ENCODE measurements at regions not wholly inside any gene's neighbourhood (a gene's known extent, or its start where the extent isn't known, plus 50 kb on each side); places are given as distances from the start of the nearest gene placed in this dataset.

- DNase-seq (ENCODE audit: low read depth): no peak
Observed at GRCh38 chr14:101179691-101180211, 276.2 kb upstream of the RTL1 start.

GRCh38 chr14:101181446-101182313, 278.2 kb upstream of the RTL1 start:
- DNase-seq (ENCODE audit: low read depth): no peak

DNA sequence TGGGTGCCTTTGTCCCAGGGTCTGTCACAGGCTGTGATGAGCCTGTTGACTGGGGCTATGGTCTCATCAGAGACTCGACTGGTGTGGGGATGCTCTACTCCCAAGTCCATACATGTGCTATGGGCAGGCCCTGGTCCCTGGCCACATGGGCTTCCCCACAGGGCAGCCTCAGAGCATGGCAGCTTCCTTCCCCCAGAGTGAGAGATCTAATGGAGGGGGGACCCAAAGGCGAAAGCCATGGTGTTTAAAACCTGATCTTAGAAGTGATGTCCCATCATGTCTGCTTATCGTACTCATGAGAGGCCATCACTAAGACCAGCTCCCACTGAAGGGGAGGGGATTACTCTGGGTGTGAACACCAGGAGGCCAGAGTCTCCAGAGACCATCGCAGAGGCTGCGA, 279.0 kb upstream of the RTL1 start:
- no peak for DNase-seq (ENCODE audit: low read depth)

DNA sequence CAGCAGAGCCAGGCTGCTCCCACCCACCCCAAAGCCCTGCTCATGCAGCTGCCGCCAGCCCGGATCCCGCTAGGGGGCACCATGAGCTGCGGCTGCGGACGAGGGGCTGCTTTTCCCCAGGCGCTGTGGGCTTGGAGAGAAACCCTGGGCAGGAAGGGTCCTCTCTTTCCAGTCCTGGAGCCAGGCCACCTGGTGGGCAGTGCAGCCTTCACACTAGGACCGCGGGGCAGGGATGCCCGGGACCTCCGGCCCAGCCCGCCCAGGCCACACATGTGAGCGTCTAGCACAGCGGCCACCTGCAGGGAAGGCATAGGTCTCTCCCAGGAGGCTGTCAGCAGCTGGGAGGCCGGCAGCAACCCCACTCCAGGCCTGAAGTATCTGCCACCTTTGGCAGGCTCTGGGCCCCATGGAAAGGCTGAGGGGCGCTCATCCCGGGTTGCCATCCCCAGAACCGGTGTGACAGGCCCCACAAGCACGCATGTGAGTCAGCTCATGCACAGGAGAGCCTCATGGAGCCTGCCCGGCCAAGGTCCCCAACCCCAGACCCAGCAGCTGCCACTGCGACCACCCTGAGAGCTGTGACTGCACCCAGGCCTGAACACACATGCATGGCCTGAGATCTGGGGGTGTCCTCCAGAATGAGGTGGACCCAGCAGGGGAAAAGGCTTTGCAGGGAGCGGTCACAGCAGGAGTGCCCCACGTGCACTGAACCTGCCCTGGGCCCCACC, 280.0 kb upstream of the RTL1 start:
- no peak for DNase-seq (ENCODE audit: low read depth)

GRCh38 chr14:101184104-101184455, 280.6 kb upstream of the RTL1 start:
- no peak for DNase-seq (ENCODE audit: low read depth)

DNA sequence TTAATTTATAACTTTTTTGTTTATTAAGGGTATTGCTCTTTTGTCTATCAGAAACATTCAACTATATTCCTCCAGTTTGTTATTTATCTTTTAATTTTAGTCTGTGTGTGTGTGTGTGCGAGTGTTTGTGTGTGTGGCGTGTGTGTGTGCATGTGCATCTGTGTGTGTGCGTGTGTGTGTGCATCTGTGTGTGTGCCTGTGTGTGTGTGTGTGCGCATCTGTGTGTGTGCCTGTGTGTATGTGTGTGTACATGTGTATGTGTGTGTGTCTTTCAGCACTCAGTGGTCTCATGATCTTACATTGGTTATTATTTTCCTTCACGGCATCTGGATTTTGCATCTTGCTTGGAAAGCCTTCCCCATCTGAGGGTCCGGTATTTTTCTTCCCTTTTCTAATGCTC, 281.1 kb upstream of the RTL1 start:
- no peak for DNase-seq (ENCODE audit: low read depth)

- no peak for DNase-seq (ENCODE audit: low read depth)
Observed at GRCh38 chr14:101185073-101185835, 281.7 kb upstream of the RTL1 start.

DNA sequence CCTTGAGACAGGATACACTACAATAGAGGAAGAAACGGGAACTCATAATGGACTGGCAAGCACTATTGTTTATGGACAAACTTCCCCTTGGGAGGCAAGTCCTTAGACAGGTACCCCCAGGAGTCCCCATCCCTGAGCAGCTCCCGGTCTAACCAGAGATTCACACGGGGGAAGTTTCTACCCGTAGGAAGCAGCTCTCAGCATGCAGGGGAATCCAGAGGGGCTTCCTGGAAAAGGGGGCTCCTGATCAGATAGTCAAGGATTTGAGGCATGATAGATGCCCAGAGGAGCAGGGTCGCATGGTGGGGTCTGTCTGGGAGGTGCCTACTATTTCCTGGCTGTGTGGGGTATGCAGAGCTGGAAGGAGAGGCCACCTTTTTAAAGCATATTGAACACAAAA, 282.4 kb upstream of the RTL1 start:
- no peak for DNase-seq (ENCODE audit: low read depth)

- no peak for DNase-seq (ENCODE audit: low read depth)
Observed at GRCh38 chr14:101186544-101186943, 283.0 kb upstream of the RTL1 start.

DNA sequence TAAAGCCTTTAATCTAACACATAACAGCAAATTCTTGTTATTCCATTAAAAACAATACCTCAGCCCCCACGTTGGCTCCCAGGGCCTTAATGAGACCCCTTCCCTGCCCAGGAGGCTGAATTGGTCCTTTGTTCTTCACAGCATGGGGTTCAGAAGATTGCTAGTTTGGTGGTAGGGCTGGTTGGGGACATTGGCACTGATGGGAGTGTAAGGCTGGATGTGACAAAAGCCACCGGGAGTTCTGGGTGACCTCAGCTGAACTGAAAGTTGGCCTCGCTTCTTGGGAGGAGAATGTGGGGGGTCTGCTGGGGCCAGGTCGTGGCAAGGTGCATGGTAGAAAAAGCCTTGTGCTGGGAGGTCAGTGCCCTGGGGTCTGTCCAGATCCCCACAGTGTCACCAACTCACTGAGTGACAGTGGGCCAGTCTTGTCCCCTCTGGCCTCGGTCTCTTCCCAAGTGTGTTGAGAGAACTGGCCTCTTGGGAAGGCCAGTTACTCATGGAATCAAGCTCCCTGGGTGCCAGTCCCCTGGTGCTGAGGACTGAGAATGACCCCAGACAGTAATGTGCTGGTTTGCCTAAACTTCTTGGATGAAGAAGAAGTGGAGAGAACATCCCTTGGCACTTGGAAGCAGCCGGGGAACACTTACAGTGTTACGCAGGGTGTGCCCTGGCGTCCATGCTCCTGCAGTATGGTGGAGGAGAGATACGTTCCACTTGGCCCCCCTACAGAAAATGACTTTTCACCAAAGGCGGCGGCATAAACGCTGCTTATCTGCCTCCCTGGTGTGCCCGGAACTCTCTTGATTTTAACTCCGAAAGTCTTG, 283.7 kb upstream of the RTL1 start:
- DNase-seq (ENCODE audit: low read depth): no peak

DNA sequence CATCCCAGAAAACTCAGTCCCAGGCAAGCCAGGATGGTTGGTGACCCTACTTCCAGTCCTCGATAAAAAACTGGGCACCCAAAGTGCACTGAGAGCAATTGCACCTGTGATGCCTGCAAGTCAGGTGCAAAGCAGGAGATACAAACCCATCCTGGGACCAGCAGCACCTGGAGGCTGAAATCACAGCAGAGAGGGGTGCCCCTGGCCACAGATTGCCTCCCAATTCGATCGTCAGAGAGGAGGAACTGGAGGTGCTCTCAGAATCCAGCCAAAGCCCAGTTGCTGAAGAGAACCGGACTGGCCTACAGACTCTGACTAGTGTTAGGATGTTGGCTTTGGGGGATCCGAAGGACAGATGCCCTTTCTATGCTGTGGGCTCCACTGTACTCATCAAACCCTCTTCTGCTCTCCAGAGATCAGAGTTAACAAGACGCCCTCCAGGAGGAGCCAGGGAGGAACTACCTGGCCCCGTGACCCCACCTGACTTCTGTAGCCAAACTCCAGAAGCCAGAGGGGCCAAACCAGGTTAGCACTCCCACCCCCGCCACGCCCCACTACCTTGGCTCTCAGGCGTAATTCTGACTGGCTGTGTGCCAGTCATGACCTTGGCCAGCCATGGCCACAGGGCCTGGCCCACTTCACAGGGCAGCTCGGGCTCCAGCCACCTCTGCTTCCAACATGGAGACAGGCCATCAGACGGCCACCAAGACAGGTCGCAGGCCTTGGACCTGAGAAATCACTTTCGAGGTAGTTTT, 284.5 kb upstream of the RTL1 start:
- DNase-seq (ENCODE audit: low read depth): no peak

DNA sequence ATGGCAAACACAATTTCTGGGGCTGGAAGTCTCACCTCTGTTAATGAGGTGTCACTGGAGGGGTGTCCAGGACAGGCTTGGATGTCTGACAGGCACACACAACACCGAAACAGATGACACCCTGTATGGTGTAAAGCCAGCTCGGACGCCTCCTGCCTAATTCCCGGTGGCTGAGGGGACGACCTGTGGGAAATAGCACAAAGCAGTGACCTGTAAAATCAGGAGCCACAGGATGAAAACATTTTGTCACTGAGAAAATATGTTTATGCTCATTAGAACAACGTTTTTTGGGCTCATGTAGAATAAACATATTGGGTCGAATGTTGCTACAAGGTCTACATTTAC, 285.0 kb upstream of the RTL1 start:
- no peak for DNase-seq (ENCODE audit: low read depth)

- DNase-seq (ENCODE audit: low read depth): no peak
Observed at GRCh38 chr14:101189266-101189665, 285.7 kb upstream of the RTL1 start.

DNA sequence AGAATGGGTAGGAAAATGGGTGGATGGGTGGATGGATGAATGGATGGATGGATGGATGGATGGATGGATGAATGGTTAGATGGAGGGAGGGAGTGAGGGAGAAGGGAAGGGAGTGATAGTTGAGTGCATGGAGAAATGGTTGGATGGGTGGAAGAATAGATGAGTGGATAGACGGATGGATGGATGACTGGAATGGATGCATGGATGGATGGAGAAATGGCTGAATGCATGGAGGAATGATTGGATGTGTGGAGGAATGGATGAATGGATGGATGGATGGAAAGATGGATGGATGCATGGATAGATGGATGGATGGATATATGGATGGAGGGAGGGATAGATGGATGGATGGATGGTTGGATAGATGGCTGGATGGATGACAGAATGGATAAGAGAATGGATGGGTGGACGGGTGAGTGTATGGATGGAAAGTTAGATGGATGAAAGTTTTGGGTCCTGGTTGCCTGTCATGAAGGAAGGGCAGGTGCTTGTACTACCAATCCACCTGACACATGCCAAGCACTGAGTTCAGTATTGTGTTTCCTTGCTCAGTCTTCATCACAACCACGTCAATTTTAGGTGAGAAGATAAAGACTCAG, 286.5 kb upstream of the RTL1 start:
- no peak for DNase-seq (ENCODE audit: low read depth)

GRCh38 chr14:101191101-101191720, 287.7 kb upstream of the RTL1 start:
- no peak for DNase-seq (ENCODE audit: low read depth)

DNA sequence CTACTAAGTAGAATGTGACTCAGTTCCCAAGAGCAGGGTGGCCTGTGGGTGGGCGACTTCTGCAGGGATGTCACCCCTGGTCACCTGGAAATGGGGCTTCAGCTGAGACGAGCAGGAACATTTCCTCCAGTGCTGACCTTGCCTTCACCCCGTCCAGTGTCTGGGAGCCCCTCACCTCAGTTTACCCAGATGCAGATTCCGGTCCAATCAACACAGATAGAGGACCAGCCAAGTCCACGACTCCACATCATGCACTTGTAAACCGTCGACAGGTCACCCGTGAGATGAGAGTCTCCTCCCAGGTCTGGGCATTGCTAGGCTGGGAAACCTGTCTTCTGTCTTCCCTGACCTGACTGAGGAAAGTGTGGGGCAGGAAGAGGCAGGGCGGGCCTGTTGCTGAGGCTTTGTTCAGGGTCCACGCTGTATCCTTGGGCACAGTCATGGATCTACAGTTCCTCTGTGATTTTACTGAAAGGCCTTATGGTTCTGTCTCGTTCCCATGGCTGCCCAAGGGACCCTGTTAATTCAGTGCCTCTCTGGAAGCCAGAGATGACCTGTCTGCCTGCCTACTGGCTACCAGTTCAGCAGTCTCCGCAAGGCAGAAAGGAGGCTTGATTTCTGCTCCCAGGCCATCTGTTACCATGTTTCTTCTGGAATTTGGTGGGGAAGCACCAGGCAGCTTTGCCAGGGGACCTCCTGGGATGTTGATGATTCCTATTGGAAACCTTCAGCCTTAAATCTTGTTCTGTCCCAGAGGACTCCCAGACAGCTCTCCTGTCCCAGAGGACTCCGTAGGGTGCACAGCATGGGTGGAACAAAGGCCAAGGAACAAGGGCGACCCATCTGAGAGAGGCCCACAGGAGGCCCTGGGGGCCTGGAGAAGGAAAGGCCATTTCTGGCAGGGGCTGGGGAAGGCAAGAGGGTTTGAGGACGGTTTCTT, 288.5 kb upstream of the RTL1 start:
- no peak for DNase-seq (ENCODE audit: low read depth)

- DNase-seq (ENCODE audit: low read depth): no peak
Observed at GRCh38 chr14:101192661-101193000, 289.1 kb upstream of the RTL1 start.

GRCh38 chr14:101193106-101193844, 289.8 kb upstream of the RTL1 start:
- DNase-seq (ENCODE audit: low read depth): no peak

Data from HS-27A (cell line).